ENCODE measurements at regions not wholly inside any gene's neighbourhood (a gene's known extent, or its start where the extent isn't known, plus 50 kb on each side); places are given as distances from the start of the nearest gene placed in this dataset.

DNA sequence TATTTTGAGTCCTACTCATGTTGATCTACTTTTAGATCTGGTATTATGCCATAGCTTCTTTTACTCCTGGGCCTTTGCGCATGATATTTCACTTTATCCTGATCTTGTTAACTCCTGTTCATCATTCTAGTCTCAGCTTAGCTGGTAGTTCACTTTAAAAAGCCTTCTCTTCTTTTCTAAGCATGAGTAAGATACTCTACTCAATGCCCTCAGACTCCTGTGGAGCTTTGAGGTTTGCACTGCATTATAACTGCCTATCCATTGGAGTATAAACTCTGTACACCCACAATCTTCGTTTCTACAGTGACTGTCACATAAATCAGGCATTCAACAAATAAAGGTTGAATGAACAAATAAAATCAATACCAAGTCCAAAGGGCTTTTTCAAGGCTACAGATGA lies 357.9 kb upstream of the KCNH8 start:
- intact Hi-C loops (cut with micrococcal nuclease), result no loop called here
- H3K4me1 ChIP-seq (ENCODE audit: control insufficient read depth in 1 of 2, insufficient read depth in 2 of 2, low read length in 2 of 2), result no peaks in the 10 kb centered on the region
- no peaks in the 10 kb centered on the region for H3K36me3 Mint-ChIP-seq
- H3K4me3 Mint-ChIP-seq, result no peak overlapping the region
- H3K27ac ChIP-seq (ENCODE audit: low read depth in 1 of 2, low read length in 2 of 2), result no peak overlapping the region
- no peak overlapping the region for H2AFZ ChIP-seq (ENCODE audit: insufficient read depth, low read depth, low read length, poor library complexity, severe bottlenecking)
- no peak for DNase-seq
- H3K4me1 Mint-ChIP-seq, result no peaks in the 10 kb centered on the region
- H3K4me3 ChIP-seq (replicated peaks in 1 of 3; ENCODE audit: low read depth in 2 of 3, low read length in 3 of 3), result no peak overlapping the region
- no peaks in the 10 kb centered on the region for H3K36me3 ChIP-seq (replicated peaks in 1 of 2; ENCODE audit: control insufficient read depth in 1 of 2, insufficient read depth in 2 of 2, low read length in 2 of 2)
- H3K27me3 Mint-ChIP-seq (ENCODE audit: low read depth in 3 of 3), result no peaks in the 10 kb centered on the region
- no peaks in the 10 kb centered on the region for H3K9me3 ChIP-seq (replicated peaks in 1 of 2; ENCODE audit: control insufficient read depth in 1 of 2, insufficient read depth in 1 of 2, low read length in 2 of 2)
- no peaks in the 10 kb centered on the region for H3K27me3 ChIP-seq (ENCODE audit: control insufficient read depth in 2 of 2, insufficient read depth in 2 of 2, low read length in 2 of 2)
- H4K20me1 ChIP-seq (ENCODE audit: insufficient read depth, low read length), result no peaks in the 10 kb centered on the region
- WGBS (ENCODE audit: insufficient coverage), result 86% methylated on average over 1 of the region's 2 CpGs
- no peaks in the 10 kb centered on the region for H3K79me2 ChIP-seq (ENCODE audit: insufficient read depth, low read length)
- H3K9ac ChIP-seq (ENCODE audit: insufficient read depth, low read length, poor library complexity, severe bottlenecking), result no peak overlapping the region
- no peak overlapping the region for H3K27ac Mint-ChIP-seq
- H3K4me2 ChIP-seq (replicated peaks; ENCODE audit: extremely low read depth, low read length, poor library complexity, severe bottlenecking), result no peak overlapping the region
- H3K9me3 Mint-ChIP-seq, result peaks cover 0 to 3% (median 0%) of the 10 kb centered on the region in 7 donors
- TF ChIP-seq, protein P1, sequence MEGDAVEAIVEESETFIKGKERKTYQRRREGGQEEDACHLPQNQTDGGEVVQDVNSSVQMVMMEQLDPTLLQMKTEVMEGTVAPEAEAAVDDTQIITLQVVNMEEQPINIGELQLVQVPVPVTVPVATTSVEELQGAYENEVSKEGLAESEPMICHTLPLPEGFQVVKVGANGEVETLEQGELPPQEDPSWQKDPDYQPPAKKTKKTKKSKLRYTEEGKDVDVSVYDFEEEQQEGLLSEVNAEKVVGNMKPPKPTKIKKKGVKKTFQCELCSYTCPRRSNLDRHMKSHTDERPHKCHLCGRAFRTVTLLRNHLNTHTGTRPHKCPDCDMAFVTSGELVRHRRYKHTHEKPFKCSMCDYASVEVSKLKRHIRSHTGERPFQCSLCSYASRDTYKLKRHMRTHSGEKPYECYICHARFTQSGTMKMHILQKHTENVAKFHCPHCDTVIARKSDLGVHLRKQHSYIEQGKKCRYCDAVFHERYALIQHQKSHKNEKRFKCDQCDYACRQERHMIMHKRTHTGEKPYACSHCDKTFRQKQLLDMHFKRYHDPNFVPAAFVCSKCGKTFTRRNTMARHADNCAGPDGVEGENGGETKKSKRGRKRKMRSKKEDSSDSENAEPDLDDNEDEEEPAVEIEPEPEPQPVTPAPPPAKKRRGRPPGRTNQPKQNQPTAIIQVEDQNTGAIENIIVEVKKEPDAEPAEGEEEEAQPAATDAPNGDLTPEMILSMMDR (IDR thresholded peaks at IDR 0.05), result no peak

DNA sequence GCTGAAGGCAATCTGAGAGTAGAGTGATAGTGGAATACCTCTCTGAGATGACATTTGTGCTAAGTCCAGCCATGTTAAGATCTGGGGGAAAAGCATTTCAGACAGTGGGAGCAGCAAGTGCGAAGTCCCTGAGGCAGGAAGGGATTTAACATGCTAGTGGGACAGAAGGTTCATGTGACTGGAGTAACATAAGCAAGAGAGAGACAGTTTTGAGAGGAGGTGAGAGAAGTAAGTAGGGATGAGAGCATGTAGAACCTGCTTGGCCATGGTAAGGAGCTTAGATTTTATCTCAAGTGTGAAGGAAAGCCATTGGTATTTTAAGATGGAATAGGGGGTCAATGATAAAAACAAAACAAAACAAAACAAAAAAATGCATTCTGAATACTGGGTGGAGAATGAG lies 358.6 kb upstream of the KCNH8 start:
- H3K27ac Mint-ChIP-seq, result peak overlapping the region in 1 of 7 donors; percentile 37
- H3K4me2 ChIP-seq (replicated peaks; ENCODE audit: extremely low read depth, low read length, poor library complexity, severe bottlenecking), result no peak overlapping the region
- no peaks in the 10 kb centered on the region for H3K4me1 ChIP-seq (ENCODE audit: control insufficient read depth in 1 of 2, insufficient read depth in 2 of 2, low read length in 2 of 2)
- no peaks in the 10 kb centered on the region for H3K27me3 Mint-ChIP-seq (ENCODE audit: low read depth in 3 of 3)
- intact Hi-C loops (cut with micrococcal nuclease), result no loop called here
- 100% methylated on average over 1 of the region's 1 CpG for WGBS (ENCODE audit: insufficient coverage)
- H3K4me3 Mint-ChIP-seq, result no peak overlapping the region
- H3K9me3 ChIP-seq (replicated peaks in 1 of 2; ENCODE audit: control insufficient read depth in 1 of 2, insufficient read depth in 1 of 2, low read length in 2 of 2), result no peaks in the 10 kb centered on the region
- H3K4me1 Mint-ChIP-seq, result no peaks in the 10 kb centered on the region
- no peaks in the 10 kb centered on the region for H3K36me3 ChIP-seq (replicated peaks in 1 of 2; ENCODE audit: control insufficient read depth in 1 of 2, insufficient read depth in 2 of 2, low read length in 2 of 2)
- H4K20me1 ChIP-seq (ENCODE audit: insufficient read depth, low read length), result no peaks in the 10 kb centered on the region
- H3K79me2 ChIP-seq (ENCODE audit: insufficient read depth, low read length), result no peaks in the 10 kb centered on the region
- H3K27ac ChIP-seq (ENCODE audit: low read depth in 1 of 2, low read length in 2 of 2), result no peak overlapping the region
- no peak overlapping the region for H2AFZ ChIP-seq (ENCODE audit: insufficient read depth, low read depth, low read length, poor library complexity, severe bottlenecking)
- peaks cover 0 to 3% (median 0%) of the 10 kb centered on the region in 7 donors for H3K9me3 Mint-ChIP-seq
- H3K4me3 ChIP-seq (replicated peaks in 1 of 3; ENCODE audit: low read depth in 2 of 3, low read length in 3 of 3), result no peak overlapping the region
- H3K36me3 Mint-ChIP-seq, result no peaks in the 10 kb centered on the region
- TF ChIP-seq, protein P1 (IDR thresholded peaks at IDR 0.05), result no peak
- H3K9ac ChIP-seq (ENCODE audit: insufficient read depth, low read length, poor library complexity, severe bottlenecking), result no peak overlapping the region
- DNase-seq, result no peak
- H3K27me3 ChIP-seq (ENCODE audit: control insufficient read depth in 2 of 2, insufficient read depth in 2 of 2, low read length in 2 of 2), result no peaks in the 10 kb centered on the region
